ENCODE measurements at regions not wholly inside any gene's neighbourhood (a gene's known extent, or its start where the extent isn't known, plus 50 kb on each side); places are given as distances from the start of the nearest gene placed in this dataset.
"Not testable (repeated sequence)": the region's sequence is repeated elsewhere in the genome, so short reads cannot be mapped to it uniquely, and the experiment has no call there.

GRCh38 chr5:136739271-136739670 is 373.9 kb upstream of the TRPC7 start:
- H3K36me3 ChIP-seq (replicated peaks; ENCODE audit: control insufficient read depth, insufficient read depth, low read length); H3K27me3 ChIP-seq (ENCODE audit: control insufficient read depth, insufficient read depth, low read length); DNase-seq; H3K4me3 ChIP-seq (ENCODE audit: insufficient read depth, low read depth, low read length): not testable (repeated sequence)

- no peaks in the 10 kb centered on the region for H3K36me3 ChIP-seq (replicated peaks; ENCODE audit: control insufficient read depth, insufficient read depth, low read length)
- DNase-seq: no peak
- H3K4me3 ChIP-seq (ENCODE audit: insufficient read depth, low read depth, low read length): no peak overlapping the region
- no peaks in the 10 kb centered on the region for H3K27me3 ChIP-seq (ENCODE audit: control insufficient read depth, insufficient read depth, low read length)
These were observed 373.5 kb upstream of the TRPC7 start for GRCh38 chr5:136738829-136739228.

- Histone ChIP-seq H3K4me3 (ENCODE audit: insufficient read depth, low read depth, low read length) (no peak overlapping the region), H3K27me3 (ENCODE audit: control insufficient read depth, insufficient read depth, low read length) (no peaks in the 10 kb centered on the region), H3K36me3 (replicated peaks; ENCODE audit: control insufficient read depth, insufficient read depth, low read length) (no peaks in the 10 kb centered on the region)
- DNase-seq: no peak
These were observed 370.7 kb upstream of the TRPC7 start for GRCh38 chr5:136736021-136736420.

GRCh38 chr5:136735611-136736010 is 370.3 kb upstream of the TRPC7 start:
- not testable (repeated sequence) for DNase-seq; H3K36me3 ChIP-seq (replicated peaks; ENCODE audit: control insufficient read depth, insufficient read depth, low read length); H3K4me3 ChIP-seq (ENCODE audit: insufficient read depth, low read depth, low read length); H3K27me3 ChIP-seq (ENCODE audit: control insufficient read depth, insufficient read depth, low read length)

- Histone ChIP-seq H3K36me3 (replicated peaks; ENCODE audit: control insufficient read depth, insufficient read depth, low read length) (no peaks in the 10 kb centered on the region), H3K4me3 (ENCODE audit: insufficient read depth, low read depth, low read length) (no peak overlapping the region), H3K27me3 (ENCODE audit: control insufficient read depth, insufficient read depth, low read length) (no peaks in the 10 kb centered on the region)
- peak; percentile 14 for DNase-seq
These were observed 369.3 kb upstream of the TRPC7 start for GRCh38 chr5:136734628-136735027.

GRCh38 chr5:136732751-136733150 is 367.4 kb upstream of the TRPC7 start:
- DNase-seq: no peak
- H3K4me3 ChIP-seq (ENCODE audit: insufficient read depth, low read depth, low read length): no peak overlapping the region
- no peaks in the 10 kb centered on the region for H3K27me3 ChIP-seq (ENCODE audit: control insufficient read depth, insufficient read depth, low read length)
- no peaks in the 10 kb centered on the region for H3K36me3 ChIP-seq (replicated peaks; ENCODE audit: control insufficient read depth, insufficient read depth, low read length)

GRCh38 chr5:136731241-136731900 is 366.0 kb upstream of the TRPC7 start:
- no peak for DNase-seq
- no peaks in the 10 kb centered on the region for H3K27me3 ChIP-seq (ENCODE audit: control insufficient read depth, insufficient read depth, low read length)
- no peak overlapping the region for H3K4me3 ChIP-seq (ENCODE audit: insufficient read depth, low read depth, low read length)
- H3K36me3 ChIP-seq (replicated peaks; ENCODE audit: control insufficient read depth, insufficient read depth, low read length): no peaks in the 10 kb centered on the region

GRCh38 chr5:136730426-136730825 is 365.1 kb upstream of the TRPC7 start:
- Histone ChIP-seq H3K4me3 (ENCODE audit: insufficient read depth, low read depth, low read length) (no peak overlapping the region), H3K36me3 (replicated peaks; ENCODE audit: control insufficient read depth, insufficient read depth, low read length) (no peaks in the 10 kb centered on the region), H3K27me3 (ENCODE audit: control insufficient read depth, insufficient read depth, low read length) (no peaks in the 10 kb centered on the region)
- no peak for DNase-seq

- Histone ChIP-seq H3K4me3 (ENCODE audit: insufficient read depth, low read depth, low read length) (no peak overlapping the region), H3K36me3 (replicated peaks; ENCODE audit: control insufficient read depth, insufficient read depth, low read length) (no peaks in the 10 kb centered on the region), H3K27me3 (ENCODE audit: control insufficient read depth, insufficient read depth, low read length) (no peaks in the 10 kb centered on the region)
- no peak for DNase-seq
These were observed 364.6 kb upstream of the TRPC7 start for GRCh38 chr5:136729901-136730355.

- DNase-seq: no peak
- Histone ChIP-seq H3K36me3 (replicated peaks; ENCODE audit: control insufficient read depth, insufficient read depth, low read length) (no peaks in the 10 kb centered on the region), H3K4me3 (ENCODE audit: insufficient read depth, low read depth, low read length) (no peak overlapping the region), H3K27me3 (ENCODE audit: control insufficient read depth, insufficient read depth, low read length) (no peaks in the 10 kb centered on the region)
These were observed 361.2 kb upstream of the TRPC7 start for GRCh38 chr5:136726506-136726905.

GRCh38 chr5:136724161-136724560 is 358.8 kb upstream of the TRPC7 start:
- H3K27me3 ChIP-seq (ENCODE audit: control insufficient read depth, insufficient read depth, low read length): no peaks in the 10 kb centered on the region
- DNase-seq: no peak
- no peak overlapping the region for H3K4me3 ChIP-seq (ENCODE audit: insufficient read depth, low read depth, low read length)
- no peaks in the 10 kb centered on the region for H3K36me3 ChIP-seq (replicated peaks; ENCODE audit: control insufficient read depth, insufficient read depth, low read length)

GRCh38 chr5:136722581-136722980 is 357.2 kb upstream of the TRPC7 start:
- DNase-seq: no peak
- H3K36me3 ChIP-seq (replicated peaks; ENCODE audit: control insufficient read depth, insufficient read depth, low read length): no peaks in the 10 kb centered on the region
- H3K27me3 ChIP-seq (ENCODE audit: control insufficient read depth, insufficient read depth, low read length): no peaks in the 10 kb centered on the region
- no peak overlapping the region for H3K4me3 ChIP-seq (ENCODE audit: insufficient read depth, low read depth, low read length)

GRCh38 chr5:136722086-136722485 is 356.7 kb upstream of the TRPC7 start:
- Histone ChIP-seq H3K27me3 (ENCODE audit: control insufficient read depth, insufficient read depth, low read length) (no peaks in the 10 kb centered on the region), H3K36me3 (replicated peaks; ENCODE audit: control insufficient read depth, insufficient read depth, low read length) (no peaks in the 10 kb centered on the region), H3K4me3 (ENCODE audit: insufficient read depth, low read depth, low read length) (no peak overlapping the region)
- no peak for DNase-seq

- no peak for DNase-seq
These were observed 355.3 kb upstream of the TRPC7 start for GRCh38 chr5:136720674-136721073.

GRCh38 chr5:136717917-136718316 is 352.6 kb upstream of the TRPC7 start:
- no peak overlapping the region for H3K4me3 ChIP-seq (ENCODE audit: insufficient read depth, low read depth, low read length)
- peak; percentile 6 for DNase-seq
- H3K27me3 ChIP-seq (ENCODE audit: control insufficient read depth, insufficient read depth, low read length): no peaks in the 10 kb centered on the region
- H3K36me3 ChIP-seq (replicated peaks; ENCODE audit: control insufficient read depth, insufficient read depth, low read length): no peaks in the 10 kb centered on the region

More at GRCh38 chr5:136720674-136721073, 355.3 kb upstream of the TRPC7 start:
- Histone ChIP-seq H3K27me3 (ENCODE audit: control insufficient read depth, insufficient read depth, low read length) (no peaks in the 10 kb centered on the region), H3K4me3 (ENCODE audit: insufficient read depth, low read depth, low read length) (no peak overlapping the region), H3K36me3 (replicated peaks; ENCODE audit: control insufficient read depth, insufficient read depth, low read length) (no peaks in the 10 kb centered on the region)

- Histone ChIP-seq H3K36me3 (replicated peaks; ENCODE audit: control insufficient read depth, insufficient read depth, low read length) (no peaks in the 10 kb centered on the region), H3K4me3 (ENCODE audit: insufficient read depth, low read depth, low read length) (no peak overlapping the region)
These were observed 348.9 kb upstream of the TRPC7 start for GRCh38 chr5:136714286-136714685.

More at GRCh38 chr5:136714286-136714685, 348.9 kb upstream of the TRPC7 start:
- no peaks in the 10 kb centered on the region for H3K27me3 ChIP-seq (ENCODE audit: control insufficient read depth, insufficient read depth, low read length)
- DNase-seq: no peak

Data from H7 (cell line).